Activated CD4-positive, alpha-beta T cell treated with anti-CD3 and anti-CD28 coated beads for 36 hours (primary cell): ENCODE measurements at regions not wholly inside any gene's neighbourhood (a gene's known extent, or its start where the extent isn't known, plus 50 kb on each side); places are given as distances from the start of the nearest gene placed in this dataset.

Experiments used
- ATAC-seq: fragments of 200-7000 bp; cut with Tn5 transposase; one replicate; pipeline ENCODE4 v1.10.0; 2021; ENCODE audit warnings: mild to moderate bottlenecking, moderate library complexity
- CTCF ChIA-PET: fragments of 350-600 bp; sonication (Branson Sonifier 250); formaldehyde crosslinking; loops from one replicate; lab custom pipeline; 2021; ENCODE audit warnings: antibody characterized with exemption; lab: Charles Lee
- POLR2A ChIA-PET: fragments of 350-600 bp; sonication (Branson Sonifier 250); formaldehyde crosslinking; loops from one replicate; lab custom pipeline; 2021; ENCODE audit warnings: antibody characterized with exemption, inconsistent platforms; lab: Charles Lee
- DNase-seq: peaks from one replicate; pipeline ENCODE4 v3.0.0-alpha.2; 2020
- H3K27ac Mint-ChIP-seq: one replicate; pipeline ENCODE4 v1.8.0; 2021; ENCODE audit warnings: mixed read lengths
- H3K27me3 Mint-ChIP-seq: one replicate; pipeline ENCODE4 v1.8.0; 2021; ENCODE audit warnings: mixed read lengths
- H3K36me3 Mint-ChIP-seq: one replicate; pipeline ENCODE4 v1.8.0; 2021; ENCODE audit warnings: low read depth, mixed read lengths
- H3K4me1 Mint-ChIP-seq: one replicate; pipeline ENCODE4 v1.8.0; 2021; ENCODE audit warnings: mixed read lengths
- H3K4me3 Mint-ChIP-seq: one replicate; pipeline ENCODE4 v1.8.0; 2021; ENCODE audit warnings: mild to moderate bottlenecking, moderate library complexity, mixed read lengths
- H3K9me3 Mint-ChIP-seq: one replicate; pipeline ENCODE4 v1.8.0; 2021; ENCODE audit warnings: low read depth, mixed read lengths
- intact Hi-C, 2 experiments: fragments of 100-400 bp; cut with DNase I in 1 of 2; cut with micrococcal nuclease in 1 of 2; formaldehyde crosslinking; loops; one replicate each; pipeline versions ENCODE4 v1.14.2 to v1.15.1; 2022 to 2024; cut with DNase I, micrococcal nuclease

DNA sequence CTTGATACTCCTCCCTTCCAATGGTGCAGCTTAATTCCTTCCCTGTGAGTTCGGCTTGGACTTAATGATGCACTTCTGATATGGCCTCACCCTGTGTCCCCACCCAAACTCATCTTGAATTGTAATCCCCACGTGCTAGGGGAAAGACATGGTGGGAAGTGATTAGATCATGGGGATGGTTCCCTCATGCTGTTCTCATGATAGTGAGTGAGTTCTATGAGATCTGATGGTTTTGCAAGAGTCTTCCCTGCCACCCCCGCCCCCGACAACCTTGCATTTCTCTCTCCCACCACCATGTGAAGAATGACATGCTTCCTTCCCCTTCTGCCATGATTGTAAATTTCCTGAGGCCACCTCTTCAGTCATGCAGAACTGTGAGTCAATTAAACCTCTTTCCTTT, 50.3 kb upstream of the HLA-G start:
- Mint-ChIP-seq H3K36me3 (no peaks in the 10 kb centered on the region), H3K27ac (no peak overlapping the region), H3K27me3 (peaks cover 32% of the 10 kb centered on the region), H3K4me3 (no peak overlapping the region), H3K4me1 (no peaks in the 10 kb centered on the region), H3K9me3 (no peaks in the 10 kb centered on the region)
- ChIA-PET CTCF (interaction anchor here (1.4 kb wide), 1 partner anchor 40 kb away, joined by 3 read pairs; no protein-coding TSS in a partner anchor), POLR2A (no interaction called here)
- intact Hi-C loops, result no loop called here
- ATAC-seq, result no peak
- no peak for DNase-seq
